ENCODE measurements at regions not wholly inside any gene's neighbourhood (a gene's known extent, or its start where the extent isn't known, plus 50 kb on each side); places are given as distances from the start of the nearest gene placed in this dataset.

- TF ChIP-seq, protein P1, sequence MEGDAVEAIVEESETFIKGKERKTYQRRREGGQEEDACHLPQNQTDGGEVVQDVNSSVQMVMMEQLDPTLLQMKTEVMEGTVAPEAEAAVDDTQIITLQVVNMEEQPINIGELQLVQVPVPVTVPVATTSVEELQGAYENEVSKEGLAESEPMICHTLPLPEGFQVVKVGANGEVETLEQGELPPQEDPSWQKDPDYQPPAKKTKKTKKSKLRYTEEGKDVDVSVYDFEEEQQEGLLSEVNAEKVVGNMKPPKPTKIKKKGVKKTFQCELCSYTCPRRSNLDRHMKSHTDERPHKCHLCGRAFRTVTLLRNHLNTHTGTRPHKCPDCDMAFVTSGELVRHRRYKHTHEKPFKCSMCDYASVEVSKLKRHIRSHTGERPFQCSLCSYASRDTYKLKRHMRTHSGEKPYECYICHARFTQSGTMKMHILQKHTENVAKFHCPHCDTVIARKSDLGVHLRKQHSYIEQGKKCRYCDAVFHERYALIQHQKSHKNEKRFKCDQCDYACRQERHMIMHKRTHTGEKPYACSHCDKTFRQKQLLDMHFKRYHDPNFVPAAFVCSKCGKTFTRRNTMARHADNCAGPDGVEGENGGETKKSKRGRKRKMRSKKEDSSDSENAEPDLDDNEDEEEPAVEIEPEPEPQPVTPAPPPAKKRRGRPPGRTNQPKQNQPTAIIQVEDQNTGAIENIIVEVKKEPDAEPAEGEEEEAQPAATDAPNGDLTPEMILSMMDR (conservative IDR thresholded peaks at IDR 0.05; ENCODE audit: low read length) = no peak
- no peak for DNase-seq (ENCODE audit: low read depth)
- H3K4me3 ChIP-seq (ENCODE audit: low read length) = no peak overlapping the region
Observed at GRCh38 chr2:59077981-59078531, 836.9 kb upstream of the FANCL start.

DNA sequence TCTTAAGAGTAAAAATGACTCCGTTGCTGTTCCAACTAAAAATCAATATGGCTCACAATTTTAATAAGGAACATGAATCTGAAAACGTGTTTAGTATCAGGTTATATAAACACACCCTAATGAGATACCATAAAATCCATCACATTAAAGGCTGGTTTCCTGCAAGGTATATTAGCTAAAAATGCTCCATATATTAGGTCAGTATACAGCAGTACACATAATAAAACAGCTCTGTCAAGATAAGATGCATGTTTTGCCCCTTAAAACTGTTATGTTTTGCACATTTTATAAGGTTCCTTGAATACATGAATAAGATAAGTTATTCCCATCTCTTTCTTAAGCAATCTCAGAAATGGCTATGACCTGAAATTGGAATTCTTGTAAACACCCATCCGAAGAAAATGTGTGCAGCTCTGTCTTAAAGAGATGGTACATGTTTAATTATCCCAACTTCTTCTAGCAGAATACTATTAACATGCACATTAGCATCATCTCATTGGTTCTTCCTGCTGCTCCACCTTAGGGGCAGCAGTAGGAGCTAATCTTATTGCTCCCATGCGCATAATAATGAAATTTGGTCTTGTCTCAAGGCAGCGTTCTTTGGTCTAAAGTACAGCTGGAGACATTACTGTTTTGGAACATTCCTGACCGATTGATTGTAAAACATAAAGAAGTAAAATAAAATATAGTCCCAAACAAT, 836.1 kb upstream of the FANCL start:
- DNase-seq (ENCODE audit: low read depth) = no peak
- TF ChIP-seq, protein P1 (conservative IDR thresholded peaks at IDR 0.05; ENCODE audit: low read length) = no peak
- H3K4me3 ChIP-seq (ENCODE audit: low read length) = no peak overlapping the region

DNA sequence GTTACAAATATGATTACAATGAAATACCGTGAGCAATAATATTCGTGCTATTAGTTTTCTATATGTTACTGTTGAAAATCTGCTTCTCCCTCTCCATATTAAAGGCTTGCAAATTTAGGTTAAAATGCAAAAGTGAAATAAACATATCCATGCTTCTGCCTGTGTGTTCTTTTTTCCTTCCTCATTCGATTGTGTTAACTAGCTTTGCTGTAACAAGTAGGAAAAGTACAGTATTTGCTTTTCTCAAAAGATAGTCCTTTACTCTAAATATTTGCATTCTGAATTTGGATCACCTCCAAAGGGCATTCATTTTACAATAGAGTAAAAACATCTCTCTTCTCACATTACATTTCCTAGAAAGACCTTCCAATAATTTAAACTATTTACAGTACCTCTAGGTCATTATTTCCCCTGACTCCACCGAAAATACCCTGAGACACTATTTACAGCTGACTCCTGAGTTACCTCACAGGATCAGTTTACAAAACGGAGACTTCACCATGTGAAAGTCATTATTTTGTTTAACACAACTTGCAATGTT, 835.0 kb upstream of the FANCL start:
- no peak for DNase-seq (ENCODE audit: low read depth)
- TF ChIP-seq, protein P1 (conservative IDR thresholded peaks at IDR 0.05; ENCODE audit: low read length) = no peak
- H3K4me3 ChIP-seq (ENCODE audit: low read length) = no peak overlapping the region

GRCh38 chr2:59074071-59074470, 832.9 kb upstream of the FANCL start:
- TF ChIP-seq, protein P1 (conservative IDR thresholded peaks at IDR 0.05; ENCODE audit: low read length) = no peak
- no peak for DNase-seq (ENCODE audit: low read depth)
- no peak overlapping the region for H3K4me3 ChIP-seq (ENCODE audit: low read length)

- DNase-seq (ENCODE audit: low read depth) = no peak
- TF ChIP-seq, protein P1 (conservative IDR thresholded peaks at IDR 0.05; ENCODE audit: low read length) = no peak
- H3K4me3 ChIP-seq (ENCODE audit: low read length) = no peak overlapping the region
Observed at GRCh38 chr2:59073286-59073685, 832.2 kb upstream of the FANCL start.

GRCh38 chr2:59068255-59068654, 827.1 kb upstream of the FANCL start:
- TF ChIP-seq, protein P1 (conservative IDR thresholded peaks at IDR 0.05; ENCODE audit: low read length) = no peak
- no peak for DNase-seq (ENCODE audit: low read depth)

More at GRCh38 chr2:59068255-59068654, 827.1 kb upstream of the FANCL start:
- H3K4me3 ChIP-seq (ENCODE audit: low read length) = no peak overlapping the region
